ENCODE measurements at regions not wholly inside any gene's neighbourhood (a gene's known extent, or its start where the extent isn't known, plus 50 kb on each side); places are given as distances from the start of the nearest gene placed in this dataset.

- Histone ChIP-seq H3K27ac (no peak overlapping the region), H3K4me3 (no peak overlapping the region), H3K9me3 (no peaks in the 10 kb centered on the region), H3K4me1 (no peaks in the 10 kb centered on the region), H3K27me3 (no peaks in the 10 kb centered on the region), H3K36me3 (no peaks in the 10 kb centered on the region)
- TF ChIP-seq CTCF (IDR thresholded peaks at IDR 0.05) (no peak), POLR2A (IDR thresholded peaks at IDR 0.05) (no peak)
- intact Hi-C loops (cut with DNase I; ENCODE audit: low total_unique reads), result no loop called here
- DNase-seq, result no peak
Measured at GRCh38 chr20:54283253-54283652, 75.4 kb downstream of the PFDN4 start.

GRCh38 chr20:54284928-54285704 lies 77.2 kb downstream of the PFDN4 start:
- no peaks in the 10 kb centered on the region for H3K27me3 ChIP-seq
- DNase-seq, result no peak
- no peaks in the 10 kb centered on the region for H3K36me3 ChIP-seq
- H3K27ac ChIP-seq, result no peak overlapping the region
- H3K4me1 ChIP-seq, result no peaks in the 10 kb centered on the region
- TF ChIP-seq CTCF (IDR thresholded peaks at IDR 0.05) (no peak), POLR2A (IDR thresholded peaks at IDR 0.05) (no peak)
- H3K4me3 ChIP-seq, result no peak overlapping the region
- intact Hi-C loops (cut with DNase I; ENCODE audit: low total_unique reads), result no loop called here
- H3K9me3 ChIP-seq, result no peaks in the 10 kb centered on the region

- TF ChIP-seq POLR2A (IDR thresholded peaks at IDR 0.05), result no peak
- TF ChIP-seq CTCF (IDR thresholded peaks at IDR 0.05), result no peak
- Histone ChIP-seq H3K9me3 (no peaks in the 10 kb centered on the region), H3K4me3 (no peak overlapping the region), H3K27ac (no peak overlapping the region), H3K4me1 (no peaks in the 10 kb centered on the region), H3K36me3 (no peaks in the 10 kb centered on the region), H3K27me3 (no peaks in the 10 kb centered on the region)
- intact Hi-C loops (cut with DNase I; ENCODE audit: low total_unique reads), result no loop called here
- no peak for DNase-seq
Measured at GRCh38 chr20:54290636-54291035, 82.7 kb downstream of the PFDN4 start.

- Histone ChIP-seq H3K4me1 (no peaks in the 10 kb centered on the region), H3K4me3 (no peak overlapping the region), H3K27ac (no peak overlapping the region), H3K9me3 (no peaks in the 10 kb centered on the region), H3K36me3 (no peaks in the 10 kb centered on the region), H3K27me3 (no peaks in the 10 kb centered on the region)
- TF ChIP-seq POLR2A (IDR thresholded peaks at IDR 0.05) (no peak), CTCF (IDR thresholded peaks at IDR 0.05) (no peak)
- intact Hi-C loops (cut with DNase I; ENCODE audit: low total_unique reads), result no loop called here
- DNase-seq, result no peak
Measured at GRCh38 chr20:54291339-54292010, 83.6 kb downstream of the PFDN4 start.

GRCh38 chr20:54292185-54292584 lies 84.3 kb downstream of the PFDN4 start:
- Histone ChIP-seq H3K27me3 (no peaks in the 10 kb centered on the region), H3K4me3 (no peak overlapping the region), H3K27ac (no peak overlapping the region), H3K36me3 (no peaks in the 10 kb centered on the region), H3K4me1 (no peaks in the 10 kb centered on the region), H3K9me3 (no peaks in the 10 kb centered on the region)
- no peak for DNase-seq
- TF ChIP-seq POLR2A (IDR thresholded peaks at IDR 0.05), result no peak
- TF ChIP-seq CTCF (IDR thresholded peaks at IDR 0.05), result no peak
- intact Hi-C loops (cut with DNase I; ENCODE audit: low total_unique reads), result no loop called here
